SIG-M5 (cell line): ENCODE measurements at regions not wholly inside any gene's neighbourhood (a gene's known extent, or its start where the extent isn't known, plus 50 kb on each side); places are given as distances from the start of the nearest gene placed in this dataset.

Experiments used
- DNase-seq: peaks from one replicate; lab custom pipeline; 2025; lab: John Stamatoyannopoulos, UW

GRCh38 chr6:169945117-169945516 is 193.7 kb downstream of the ERMARD start:
- DNase-seq: no peak

GRCh38 chr6:169944415-169944814 is 193.0 kb downstream of the ERMARD start:
- no peak for DNase-seq

GRCh38 chr6:169944061-169944337 is 192.6 kb downstream of the ERMARD start:
- no peak for DNase-seq

- DNase-seq: no peak
Observed at GRCh38 chr6:169943241-169944060, 192.0 kb downstream of the ERMARD start.

GRCh38 chr6:169942173-169942572 is 190.8 kb downstream of the ERMARD start:
- DNase-seq: no peak

- DNase-seq: no peak
Observed at GRCh38 chr6:169940481-169941271, 189.3 kb downstream of the ERMARD start.

GRCh38 chr6:169939554-169940164 is 188.2 kb downstream of the ERMARD start:
- DNase-seq: no peak

- DNase-seq: no peak
Observed at GRCh38 chr6:169938731-169939130, 187.3 kb downstream of the ERMARD start.

- DNase-seq: no peak
Observed at GRCh38 chr6:169938262-169938701, 186.9 kb downstream of the ERMARD start.

- DNase-seq: no peak
Observed at GRCh38 chr6:169937389-169938261, 186.2 kb downstream of the ERMARD start.

GRCh38 chr6:169936355-169936975 is 185.0 kb downstream of the ERMARD start:
- DNase-seq: no peak

GRCh38 chr6:169935861-169936260 is 184.4 kb downstream of the ERMARD start:
- no peak for DNase-seq

- DNase-seq: no peak
Observed at GRCh38 chr6:169935348-169935718, 183.9 kb downstream of the ERMARD start.

- DNase-seq: no peak
Observed at GRCh38 chr6:169934699-169935347, 183.4 kb downstream of the ERMARD start.

- no peak for DNase-seq
Observed at GRCh38 chr6:169933839-169934698, 182.6 kb downstream of the ERMARD start.

- DNase-seq: no peak
Observed at GRCh38 chr6:169933251-169933821, 181.9 kb downstream of the ERMARD start.

- DNase-seq: no peak
Observed at GRCh38 chr6:169932491-169932890, 181.1 kb downstream of the ERMARD start.

GRCh38 chr6:169931261-169931660 is 179.8 kb downstream of the ERMARD start:
- DNase-seq: no peak

GRCh38 chr6:169930799-169931198 is 179.4 kb downstream of the ERMARD start:
- DNase-seq: no peak

GRCh38 chr6:169927711-169928110 is 176.3 kb downstream of the ERMARD start:
- no peak for DNase-seq
